BJ (cell line): ENCODE measurements at regions not wholly inside any gene's neighbourhood (a gene's known extent, or its start where the extent isn't known, plus 50 kb on each side); places are given as distances from the start of the nearest gene placed in this dataset.
"Not testable (repeated sequence)": the region's sequence is repeated elsewhere in the genome, so short reads cannot be mapped to it uniquely, and the experiment has no call there.

Experiments used
- CTCF ChIA-PET: fragments of 350-600 bp; formaldehyde crosslinking; extraction: SDS; loops from one replicate; lab custom pipeline; 2021; ENCODE audit warnings: antibody characterized with exemption, inconsistent platforms; lab: Yijun Ruan, JAX
- POLR2A ChIA-PET: fragments of 300-600 bp; sonication (Branson Sonifier 250); formaldehyde crosslinking; extraction: SDS; loops from one replicate; lab custom pipeline; 2021; ENCODE audit warnings: antibody characterized with exemption; lab: Charles Lee
- DNase-seq: peaks from one replicate; pipeline ENCODE4 v3.0.0-alpha.2; 2011; ENCODE audit warnings: low read depth
- H3K27me3 ChIP-seq: 2 replicates; pipeline ENCODE4 v1.6.0; 2011; ENCODE audit warnings: low read length; ENCODE audit not compliant: control insufficient read depth, insufficient read depth
- H3K36me3 ChIP-seq: 2 replicates; pipeline ENCODE4 v1.5.1; 2011; ENCODE audit warnings: low read length; ENCODE audit not compliant: control insufficient read depth, insufficient read depth
- H3K4me3 ChIP-seq: 2 replicates; pipeline ENCODE4 v1.5.1; 2011; ENCODE audit warnings: low read depth, mild to moderate bottlenecking, control low read depth, low read length
- TF ChIP-seq, protein P1 (sequence below): IDR thresholded peaks from 2 replicates; pipeline ENCODE4 v1.5.1; 2011; ENCODE audit warnings: low read depth, mild to moderate bottlenecking, control low read depth, inconsistent platforms, low read length, moderate library complexity; ENCODE audit not compliant: insufficient read depth

- no peaks in the 10 kb centered on the region for H3K36me3 ChIP-seq
- no peak for DNase-seq
- no peak overlapping the region for H3K4me3 ChIP-seq
- CTCF ChIA-PET: no interaction called here
- TF ChIP-seq, protein P1, sequence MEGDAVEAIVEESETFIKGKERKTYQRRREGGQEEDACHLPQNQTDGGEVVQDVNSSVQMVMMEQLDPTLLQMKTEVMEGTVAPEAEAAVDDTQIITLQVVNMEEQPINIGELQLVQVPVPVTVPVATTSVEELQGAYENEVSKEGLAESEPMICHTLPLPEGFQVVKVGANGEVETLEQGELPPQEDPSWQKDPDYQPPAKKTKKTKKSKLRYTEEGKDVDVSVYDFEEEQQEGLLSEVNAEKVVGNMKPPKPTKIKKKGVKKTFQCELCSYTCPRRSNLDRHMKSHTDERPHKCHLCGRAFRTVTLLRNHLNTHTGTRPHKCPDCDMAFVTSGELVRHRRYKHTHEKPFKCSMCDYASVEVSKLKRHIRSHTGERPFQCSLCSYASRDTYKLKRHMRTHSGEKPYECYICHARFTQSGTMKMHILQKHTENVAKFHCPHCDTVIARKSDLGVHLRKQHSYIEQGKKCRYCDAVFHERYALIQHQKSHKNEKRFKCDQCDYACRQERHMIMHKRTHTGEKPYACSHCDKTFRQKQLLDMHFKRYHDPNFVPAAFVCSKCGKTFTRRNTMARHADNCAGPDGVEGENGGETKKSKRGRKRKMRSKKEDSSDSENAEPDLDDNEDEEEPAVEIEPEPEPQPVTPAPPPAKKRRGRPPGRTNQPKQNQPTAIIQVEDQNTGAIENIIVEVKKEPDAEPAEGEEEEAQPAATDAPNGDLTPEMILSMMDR: no peak
- H3K27me3 ChIP-seq: no peaks in the 10 kb centered on the region; the same call in 1 of the 2 replicates
- POLR2A ChIA-PET: no interaction called here
Observed at GRCh38 chr17:34478244-34478643, 101.1 kb upstream of the TMEM132E start.

DNA sequence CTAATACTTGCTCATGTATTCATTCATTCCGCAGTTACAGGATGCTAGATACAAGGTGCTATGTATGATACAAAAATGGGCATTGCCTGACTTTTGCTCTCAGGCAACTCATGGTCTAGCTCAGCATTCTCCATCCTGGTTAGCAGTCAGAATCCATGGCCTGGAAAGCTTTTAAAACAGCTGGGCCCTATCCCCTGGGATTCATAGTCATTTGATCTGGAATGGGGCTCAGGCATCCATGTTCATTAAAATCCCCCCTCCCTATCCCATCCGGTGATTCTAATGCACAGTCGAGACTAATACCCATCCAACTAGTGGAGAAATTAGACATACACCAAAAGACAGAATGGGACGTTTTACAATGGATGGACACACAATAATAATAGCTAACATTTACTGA lies 104.1 kb upstream of the TMEM132E start:
- TF ChIP-seq, protein P1: no peak
- POLR2A ChIA-PET: no interaction called here

GRCh38 chr17:34474706-34475105 lies 104.7 kb upstream of the TMEM132E start:
- no peak for DNase-seq
- Histone ChIP-seq H3K36me3 (no peaks in the 10 kb centered on the region), H3K4me3 (no peak overlapping the region), H3K27me3 (no peaks in the 10 kb centered on the region; the same call in 1 of the 2 replicates)
- TF ChIP-seq, protein P1: no peak
- ChIA-PET CTCF (no interaction called here), POLR2A (no interaction called here)

More for the DNA sequence above, 104.1 kb upstream of the TMEM132E start:
- CTCF ChIA-PET: interaction anchor here (1.2 to 1.6 kb wide), 2 partner anchors 18 to 55 kb away, joined by 3 to 4 read pairs; no protein-coding TSS in a partner anchor
- no peak for DNase-seq
- Histone ChIP-seq H3K36me3 (no peaks in the 10 kb centered on the region), H3K27me3 (no peaks in the 10 kb centered on the region; the same call in 1 of the 2 replicates), H3K4me3 (no peak overlapping the region)

GRCh38 chr17:34472363-34472762 lies 107.0 kb upstream of the TMEM132E start:
- CTCF ChIA-PET: no interaction called here
- no peak overlapping the region for H3K4me3 ChIP-seq
- POLR2A ChIA-PET: no interaction called here
- no peak for DNase-seq
- H3K36me3 ChIP-seq: no peaks in the 10 kb centered on the region
- no peaks in the 10 kb centered on the region; the same call in 1 of the 2 replicates for H3K27me3 ChIP-seq
- TF ChIP-seq, protein P1: no peak

DNA sequence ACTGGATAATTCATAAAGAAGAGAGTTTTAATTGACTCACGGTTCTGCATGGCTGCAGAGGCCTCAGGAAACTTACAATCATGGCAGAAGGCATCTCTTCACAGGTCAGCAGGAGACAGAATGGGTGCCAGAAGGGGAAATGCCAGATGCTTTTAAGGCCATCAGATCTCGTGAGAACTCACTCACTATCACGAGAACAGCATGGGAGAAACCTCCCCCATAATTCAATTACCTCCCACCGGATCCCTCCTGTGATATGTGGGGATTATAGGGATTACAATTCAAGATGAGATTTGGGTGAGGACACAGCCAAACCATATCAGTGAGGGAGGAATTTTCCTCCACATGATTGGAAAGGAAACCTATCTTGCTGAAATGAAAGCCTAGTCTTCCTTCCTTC lies 108.1 kb upstream of the TMEM132E start:
- H3K36me3 ChIP-seq, H3K27me3 ChIP-seq, DNase-seq, H3K4me3 ChIP-seq, POLR2A ChIA-PET, CTCF ChIA-PET: not testable (repeated sequence)

DNA sequence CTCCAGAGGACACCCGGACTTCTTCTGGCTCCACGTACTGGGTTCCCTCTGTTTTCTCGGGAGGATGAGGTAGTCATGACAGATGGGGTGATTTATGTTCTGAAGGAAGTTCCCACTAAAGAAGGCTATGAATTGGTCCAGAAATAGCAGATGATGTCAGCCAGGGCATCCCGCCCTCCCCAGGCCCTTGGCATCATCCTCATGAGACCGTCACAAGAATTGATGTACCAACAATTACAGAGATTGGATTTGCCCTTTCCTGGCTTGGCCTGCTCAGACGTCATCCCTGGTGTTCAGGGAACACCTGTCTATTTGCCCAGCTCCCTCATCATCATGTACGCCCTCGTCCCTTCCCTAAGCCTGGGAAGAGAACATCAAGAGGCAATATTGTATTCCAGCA lies 102.8 kb upstream of the CCL1 start:
- POLR2A ChIA-PET: no interaction called here
- H3K27me3 ChIP-seq: no peaks in the 10 kb centered on the region
- TF ChIP-seq, protein P1: no peak
- no peaks in the 10 kb centered on the region for H3K36me3 ChIP-seq
- H3K4me3 ChIP-seq: no peak overlapping the region
- DNase-seq: no peak
- CTCF ChIA-PET: no interaction called here
